ENCODE measurements at regions not wholly inside any gene's neighbourhood (a gene's known extent, or its start where the extent isn't known, plus 50 kb on each side); places are given as distances from the start of the nearest gene placed in this dataset.

DNA sequence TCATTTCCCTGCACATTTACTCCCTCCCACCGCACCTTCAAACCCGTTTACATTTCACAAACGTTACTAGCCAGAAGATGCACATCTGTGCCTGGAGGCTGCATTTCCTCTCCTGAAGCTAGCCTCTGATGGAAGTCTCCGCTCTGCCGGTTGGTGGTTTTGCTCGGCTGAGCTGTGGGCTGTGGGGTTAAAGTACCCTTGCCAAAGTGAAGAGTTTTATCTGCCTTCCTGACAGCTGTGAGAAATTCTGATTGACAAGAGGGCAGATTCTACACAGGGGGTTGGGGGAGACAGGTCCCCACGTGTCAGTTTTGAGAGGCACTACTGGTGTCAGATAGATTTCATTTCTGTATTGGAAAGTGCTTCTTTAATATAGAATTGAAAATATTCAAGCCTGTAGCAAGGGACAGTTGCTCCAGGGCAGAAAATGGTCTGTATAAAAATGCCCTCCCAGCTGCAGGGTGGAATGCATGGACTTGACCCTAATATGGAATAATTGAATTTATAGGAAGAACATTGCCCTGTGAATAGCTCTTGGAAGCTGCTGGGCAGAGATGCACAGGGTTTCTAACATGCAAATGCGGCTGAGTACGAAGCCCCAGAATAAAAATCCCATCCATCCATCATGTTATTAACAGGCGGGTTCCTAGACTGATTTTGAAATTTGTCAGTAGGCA, 201.1 kb upstream of the RGMA start:
- Histone ChIP-seq H3K4me3 (ENCODE audit: insufficient read depth, low read depth, low read length) (no peak overlapping the region), H3K9me3 (ENCODE audit: insufficient read depth, low read depth, low read length) (no peaks in the 10 kb centered on the region), H3K27ac (ENCODE audit: low read depth, low read length) (no peak overlapping the region), H3K27me3 (ENCODE audit: insufficient read depth, low read length) (no peaks in the 10 kb centered on the region), H4K20me1 (ENCODE audit: insufficient read depth, low read length) (no peaks in the 10 kb centered on the region), H3K79me2 (ENCODE audit: insufficient read depth, low read length) (no peaks in the 10 kb centered on the region), H3K36me3 (ENCODE audit: insufficient read depth, low read length) (no peaks in the 10 kb centered on the region), H3K9ac (ENCODE audit: low read length) (no peak overlapping the region), H3K4me1 (ENCODE audit: insufficient read depth, low read length) (no peaks in the 10 kb centered on the region), H3K4me2 (ENCODE audit: low read length) (no peak overlapping the region), H2AFZ (ENCODE audit: low read depth, low read length) (no peak overlapping the region)
- DNase-seq (ENCODE audit: low read depth) (no peak), FAIRE-seq (no peak)
- no peak overlapping the region for H3K4me3 Mint-ChIP-seq (ENCODE audit: unreplicated experiment)
- peaks cover 8% of the 10 kb centered on the region for H3K27me3 Mint-ChIP-seq (ENCODE audit: low read depth, unreplicated experiment)
- peaks cover 4% of the 10 kb centered on the region for H3K4me1 Mint-ChIP-seq (ENCODE audit: low read depth, unreplicated experiment)
- TF ChIP-seq CTCF (IDR thresholded peaks at IDR 0.05; ENCODE audit: insufficient read depth, low read depth, low read length) (no peak), EZH2 (IDR thresholded peaks at IDR 0.05; ENCODE audit: insufficient read depth, low read length) (no peak)
- no peak overlapping the region for H3K27ac Mint-ChIP-seq (ENCODE audit: unreplicated experiment)
- H3K36me3 Mint-ChIP-seq (ENCODE audit: low read depth, unreplicated experiment) = no peaks in the 10 kb centered on the region
- no peaks in the 10 kb centered on the region for H3K9me3 Mint-ChIP-seq (ENCODE audit: unreplicated experiment)

DNA sequence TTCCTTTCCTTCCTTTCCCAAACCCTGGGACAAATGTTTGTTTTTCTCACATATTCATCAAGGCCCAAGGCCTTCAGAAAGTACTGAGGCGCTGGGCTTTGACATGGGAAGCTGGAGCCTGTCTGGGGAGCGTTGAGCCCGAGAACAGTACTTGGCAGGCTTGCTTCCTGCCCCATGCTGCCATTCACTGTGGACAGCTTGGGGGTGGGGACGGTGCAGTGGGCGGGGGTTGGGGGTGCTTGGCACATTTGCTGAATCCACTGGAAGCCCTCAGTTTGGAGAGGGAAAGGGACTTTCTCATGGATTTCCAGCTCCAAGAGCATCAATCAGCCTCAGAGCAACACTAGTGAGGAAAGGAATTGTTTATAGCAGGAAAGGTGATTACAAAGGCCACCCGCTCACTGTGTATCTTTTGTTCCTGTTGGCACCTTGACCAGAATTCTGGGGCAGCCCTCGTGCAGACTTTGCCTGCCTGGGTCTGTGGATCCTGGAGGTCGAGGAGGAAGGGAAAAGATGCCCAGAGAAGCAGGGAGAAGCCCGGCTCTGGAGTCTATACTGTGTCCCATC, 199.8 kb upstream of the RGMA start:
- no peak for DNase-seq (ENCODE audit: low read depth)

More for the DNA sequence above, 199.8 kb upstream of the RGMA start:
- Mint-ChIP-seq H3K27ac (ENCODE audit: unreplicated experiment) (no peak overlapping the region), H3K9me3 (ENCODE audit: unreplicated experiment) (no peaks in the 10 kb centered on the region), H3K4me3 (ENCODE audit: unreplicated experiment) (no peak overlapping the region), H3K27me3 (ENCODE audit: low read depth, unreplicated experiment) (peaks cover 8% of the 10 kb centered on the region), H3K4me1 (ENCODE audit: low read depth, unreplicated experiment) (peaks cover 4% of the 10 kb centered on the region), H3K36me3 (ENCODE audit: low read depth, unreplicated experiment) (no peaks in the 10 kb centered on the region)
- Histone ChIP-seq H3K36me3 (ENCODE audit: insufficient read depth, low read length) (no peaks in the 10 kb centered on the region), H3K9me3 (ENCODE audit: insufficient read depth, low read depth, low read length) (no peaks in the 10 kb centered on the region), H3K9ac (ENCODE audit: low read length) (no peak overlapping the region), H3K79me2 (ENCODE audit: insufficient read depth, low read length) (no peaks in the 10 kb centered on the region), H3K4me2 (ENCODE audit: low read length) (no peak overlapping the region), H3K4me1 (ENCODE audit: insufficient read depth, low read length) (no peaks in the 10 kb centered on the region), H4K20me1 (ENCODE audit: insufficient read depth, low read length) (no peaks in the 10 kb centered on the region), H2AFZ (ENCODE audit: low read depth, low read length) (no peak overlapping the region), H3K27ac (ENCODE audit: low read depth, low read length) (no peak overlapping the region), H3K4me3 (ENCODE audit: insufficient read depth, low read depth, low read length) (no peak overlapping the region), H3K27me3 (ENCODE audit: insufficient read depth, low read length) (no peaks in the 10 kb centered on the region)
- TF ChIP-seq CTCF (IDR thresholded peaks at IDR 0.05; ENCODE audit: insufficient read depth, low read depth, low read length) (no peak), EZH2 (IDR thresholded peaks at IDR 0.05; ENCODE audit: insufficient read depth, low read length) (no peak)
- no peak for FAIRE-seq
